Left renal pelvis (tissue), 4 donors: ENCODE measurements at regions not wholly inside any gene's neighbourhood (a gene's known extent, or its start where the extent isn't known, plus 50 kb on each side); places are given as distances from the start of the nearest gene placed in this dataset.
A peak's percentile ranks its signal among the peaks of the same experiment; 100 is the strongest.

Experiments
- DNase-seq, 4 donors: peaks; one replicate each; pipeline ENCODE4 v3.0.0-alpha.2; 2013; ENCODE audit warnings: low read depth in 4 of 4, low spot score in 3 of 4

DNA sequence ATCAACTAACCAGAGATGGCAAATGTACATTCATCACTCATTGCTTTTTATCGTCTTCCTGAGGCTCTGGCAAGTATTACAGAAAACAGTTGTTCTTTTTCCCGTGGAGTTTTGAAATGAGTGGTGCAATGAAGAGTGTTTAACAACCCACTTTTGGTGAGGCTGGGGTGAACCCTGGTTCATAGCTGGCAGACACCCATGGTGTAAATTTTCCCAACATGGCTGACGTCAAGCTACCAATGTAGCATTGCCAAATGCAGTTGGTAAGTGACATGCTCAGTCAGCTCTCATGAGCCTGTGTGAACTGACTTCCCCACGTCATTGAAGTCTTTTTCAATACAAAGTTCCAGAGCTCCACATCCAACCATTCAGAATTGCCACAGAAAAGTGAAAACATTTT is 386.2 kb downstream of the TMEM114 start:
- DNase-seq: no peak

DNA sequence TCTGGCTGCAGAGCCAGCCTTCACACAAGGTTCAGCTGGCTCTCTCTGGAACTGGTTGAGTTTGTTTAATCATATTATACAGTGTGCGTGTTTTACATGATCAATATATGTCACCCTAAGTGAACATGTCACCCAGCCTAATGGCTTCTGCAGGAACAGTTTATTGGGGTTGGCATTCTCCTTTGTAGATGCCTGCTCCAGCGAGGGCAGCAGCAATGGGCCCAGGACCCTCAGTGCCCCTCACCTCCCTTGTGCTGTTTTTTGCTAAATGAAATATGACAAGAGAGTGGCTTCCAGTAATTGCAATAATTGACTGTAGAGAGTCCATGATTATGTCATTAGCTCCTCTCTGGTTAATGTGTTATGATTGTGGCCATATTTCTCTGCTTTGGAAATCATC is 387.2 kb downstream of the TMEM114 start:
- no peak for DNase-seq

DNA sequence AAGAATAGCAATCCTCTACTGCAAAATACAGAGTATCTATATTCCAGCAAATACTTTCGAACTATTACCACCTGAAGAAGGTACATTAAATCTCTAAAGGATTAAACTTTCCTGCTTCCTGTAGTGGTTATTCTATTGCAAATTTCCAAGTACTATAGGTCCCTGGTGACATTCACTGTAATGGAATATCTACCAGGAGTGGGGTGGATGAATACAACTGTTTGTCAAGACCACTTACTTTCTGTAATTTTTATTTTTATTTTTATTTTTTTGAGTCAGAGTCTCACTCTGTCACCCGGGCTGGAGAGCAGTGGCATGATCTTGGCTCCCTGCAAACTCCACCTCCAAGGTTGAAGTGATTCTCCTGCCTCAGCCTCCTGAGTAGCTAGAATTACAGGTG is 389.5 kb downstream of the TMEM114 start:
- DNase-seq: no peak

DNA sequence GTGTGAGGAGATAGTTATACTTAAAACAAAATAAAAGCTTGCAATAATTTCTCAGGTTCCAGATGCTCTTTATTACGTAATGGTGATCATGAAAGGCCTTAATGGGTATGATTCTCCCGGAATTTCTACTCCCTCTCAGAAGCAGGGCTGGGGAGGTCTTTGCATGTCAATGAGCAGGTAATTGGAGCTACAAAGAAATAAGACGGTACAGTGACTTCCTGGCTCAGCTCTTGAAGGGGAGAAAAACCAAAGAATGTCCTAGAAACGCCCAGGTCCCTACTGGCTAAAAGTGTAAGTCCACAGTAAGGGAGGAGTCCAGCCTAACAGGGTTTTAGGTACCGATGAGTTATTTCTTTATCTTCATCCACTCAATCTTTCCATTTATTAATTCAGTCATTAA is 390.9 kb downstream of the TMEM114 start:
- no peak for DNase-seq

DNA sequence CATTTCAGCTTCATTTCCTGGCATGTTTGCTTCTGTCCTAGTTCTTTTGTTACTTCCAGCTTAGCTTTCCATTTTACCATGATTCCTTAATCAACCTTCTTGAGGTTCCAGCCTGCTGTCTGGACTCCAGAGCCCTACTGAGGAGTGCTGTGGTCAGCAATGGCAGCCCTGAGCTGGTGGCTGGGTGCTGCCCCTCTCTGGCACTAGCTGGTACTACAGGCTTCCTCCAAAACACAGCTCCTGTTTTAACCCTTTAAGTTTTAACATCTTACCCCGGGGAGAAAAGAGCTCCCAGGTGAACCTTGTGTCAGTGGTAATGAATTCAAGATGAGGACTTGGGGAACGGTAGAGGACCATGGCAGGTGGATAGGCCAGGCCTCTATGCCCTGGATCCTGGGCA is 395.5 kb downstream of the TMEM114 start:
- no peak for DNase-seq

DNA sequence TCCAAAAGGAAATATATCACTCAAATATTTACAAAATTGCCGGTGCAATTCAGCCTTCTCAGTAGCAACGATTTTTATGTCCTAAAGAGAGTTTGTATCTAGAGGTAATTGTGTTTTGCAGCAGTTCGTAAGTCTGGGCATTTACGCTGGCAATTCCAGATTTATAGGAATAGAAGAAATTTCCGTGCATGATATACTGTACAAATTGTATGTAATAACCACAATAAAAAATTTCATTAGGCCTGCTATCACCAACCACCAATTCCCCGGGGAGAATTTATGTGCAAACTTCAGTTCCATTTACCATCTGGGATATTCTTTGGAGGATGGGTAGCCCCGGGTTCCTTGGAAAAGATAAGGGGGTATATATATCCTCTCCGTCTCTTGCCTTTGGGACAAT is 401.5 kb downstream of the TMEM114 start:
- DNase-seq: no peak

DNA sequence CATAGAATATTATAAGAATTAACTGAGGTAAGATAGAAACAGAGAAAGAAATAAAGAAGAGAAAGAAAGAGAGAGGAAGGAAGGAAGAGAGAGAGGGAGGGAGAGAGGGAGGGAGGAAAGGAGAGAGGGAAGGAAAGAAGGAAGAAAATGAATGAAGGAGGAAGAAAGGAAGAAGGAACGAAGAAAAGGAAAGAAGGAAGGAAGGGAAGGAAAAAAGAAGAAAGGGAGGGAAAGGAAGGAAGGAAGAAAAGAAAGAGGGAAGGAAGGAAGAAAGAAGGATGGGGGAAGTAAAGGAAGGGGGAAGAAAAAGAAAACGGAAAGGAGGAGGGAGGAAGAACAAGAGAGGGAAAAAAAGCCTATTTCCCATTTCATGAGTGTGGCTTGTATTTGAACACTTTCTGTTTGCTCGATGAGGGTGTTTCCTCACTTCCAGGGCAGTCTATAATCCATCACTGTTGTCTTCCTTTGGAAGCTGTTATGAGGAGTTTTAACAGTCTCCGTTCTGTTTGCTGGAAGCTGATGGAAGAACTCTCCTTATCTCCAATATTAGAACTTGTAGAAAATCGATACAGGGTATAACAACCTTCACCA is 402.4 kb downstream of the TMEM114 start:
- DNase-seq: no peak

DNA sequence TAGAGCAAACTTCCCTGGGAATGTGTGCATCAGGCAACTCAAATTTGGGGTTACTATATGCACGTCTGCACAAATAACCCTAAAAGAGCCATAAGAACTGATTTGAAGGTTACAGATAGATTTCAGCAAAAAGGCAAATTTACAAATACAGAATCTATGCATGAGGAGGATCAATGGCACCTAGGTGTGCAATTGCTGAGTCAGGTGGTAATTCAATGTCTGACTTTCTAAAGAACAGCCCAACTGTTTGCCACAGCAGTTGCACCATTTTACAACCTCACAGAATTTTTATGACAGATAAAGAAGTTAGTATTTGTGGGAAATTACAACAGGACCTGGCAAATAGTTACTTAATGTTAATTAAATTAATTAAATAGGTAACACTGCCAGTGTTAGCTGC is 405.5 kb downstream of the TMEM114 start:
- no peak for DNase-seq

DNA sequence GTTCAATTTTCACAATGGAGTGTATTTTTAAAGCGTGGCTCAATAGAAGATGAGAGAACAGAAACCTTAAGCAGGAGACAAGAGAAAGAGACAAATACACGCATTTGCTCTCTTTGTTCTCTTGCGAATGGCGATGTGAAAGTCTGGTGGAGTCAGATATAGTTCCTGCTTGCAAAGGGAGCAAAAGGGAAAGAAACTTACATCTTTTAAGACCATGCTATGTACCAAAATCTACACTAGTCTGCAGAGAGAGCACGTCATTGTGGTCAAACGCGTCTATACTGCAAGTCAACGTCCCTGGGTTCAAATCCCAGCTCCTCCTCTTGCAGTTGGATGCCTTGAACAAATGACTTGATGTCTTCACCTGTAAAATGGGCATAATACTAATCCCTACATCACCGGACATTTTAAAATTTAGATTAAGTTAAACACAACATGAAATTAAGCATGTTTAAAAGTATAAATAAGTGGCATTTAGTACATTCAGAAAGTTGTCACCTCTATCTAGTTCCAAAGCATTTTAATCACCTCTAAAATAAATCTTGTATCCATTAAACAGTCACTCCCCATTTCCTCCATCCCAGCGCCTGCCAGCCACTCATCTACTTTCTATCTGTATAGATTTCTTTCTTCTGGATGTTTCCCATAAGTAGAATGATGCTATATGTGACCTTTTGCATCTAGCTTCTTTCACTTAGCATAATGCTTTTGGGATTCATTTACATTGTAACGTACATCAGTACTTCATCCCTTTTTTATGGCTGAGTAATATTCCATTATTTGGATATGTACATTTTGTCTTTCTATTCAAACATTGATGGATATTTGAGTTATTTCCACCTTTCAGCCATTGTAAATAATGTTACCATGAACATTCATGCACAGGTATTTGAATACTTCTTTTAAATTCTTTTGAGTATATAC is 406.9 kb downstream of the TMEM114 start:
- no peak for DNase-seq

DNA sequence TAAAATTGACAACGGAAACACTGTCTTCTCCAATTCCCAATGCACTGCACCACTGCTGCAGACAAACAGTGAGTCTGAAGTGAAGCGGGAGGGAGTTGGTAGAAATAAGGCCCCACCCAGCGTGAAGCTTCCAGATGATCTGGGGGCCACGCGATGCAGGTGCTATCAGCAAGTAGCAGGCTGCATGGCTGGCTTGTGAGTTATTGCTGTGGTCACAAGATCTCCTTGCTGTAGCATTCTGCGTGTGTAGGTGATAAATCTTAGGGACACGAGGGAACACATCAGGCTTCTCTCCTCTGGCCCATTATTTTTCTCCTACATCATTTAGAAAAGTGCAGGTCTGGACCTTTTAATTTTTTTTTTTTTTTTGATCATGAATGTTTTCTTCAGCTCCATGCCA is 407.6 kb downstream of the TMEM114 start:
- peak in 3 of 4 donors; percentile 3 to 18 (median 4) for DNase-seq

DNA sequence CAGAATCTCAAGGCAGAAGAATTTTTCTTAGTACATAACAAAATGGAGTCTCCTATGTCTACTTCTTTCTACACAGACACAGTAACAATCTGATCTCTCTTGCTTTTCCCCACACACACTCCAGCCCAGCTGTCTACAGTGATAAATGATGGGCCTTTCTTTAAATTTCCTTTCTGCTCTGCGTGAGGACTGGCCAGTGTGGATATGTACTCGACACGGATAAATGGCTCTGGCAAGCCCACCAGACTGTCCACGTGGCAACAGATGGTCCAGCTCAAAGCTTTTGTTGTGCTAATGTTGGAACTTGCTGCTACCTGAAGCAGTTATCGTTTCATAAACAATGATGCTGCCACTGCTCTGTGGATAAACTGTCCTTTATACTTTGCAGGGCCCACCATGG is 410.7 kb downstream of the TMEM114 start:
- DNase-seq: peak in 1 of 4 donors; percentile 4

DNA sequence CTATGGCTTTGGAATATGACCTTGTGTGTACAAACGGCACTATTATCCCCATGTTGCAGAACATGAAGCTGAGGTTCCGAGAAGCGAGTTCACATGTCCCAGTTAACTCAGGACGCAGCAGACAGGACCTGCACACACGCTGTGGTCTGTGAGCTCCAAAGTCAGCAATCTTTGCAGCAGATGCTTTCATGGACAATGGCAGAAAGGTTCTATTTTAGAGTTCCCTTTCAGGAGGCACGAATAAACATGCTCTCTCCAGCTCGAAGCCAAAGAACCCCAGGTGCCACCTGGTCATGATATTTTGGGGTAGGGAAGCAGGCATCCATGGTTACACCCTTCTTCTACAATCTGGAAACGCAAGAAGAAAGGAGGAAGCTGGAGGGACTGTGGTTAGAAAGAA is 412.0 kb downstream of the TMEM114 start:
- DNase-seq: no peak

DNA sequence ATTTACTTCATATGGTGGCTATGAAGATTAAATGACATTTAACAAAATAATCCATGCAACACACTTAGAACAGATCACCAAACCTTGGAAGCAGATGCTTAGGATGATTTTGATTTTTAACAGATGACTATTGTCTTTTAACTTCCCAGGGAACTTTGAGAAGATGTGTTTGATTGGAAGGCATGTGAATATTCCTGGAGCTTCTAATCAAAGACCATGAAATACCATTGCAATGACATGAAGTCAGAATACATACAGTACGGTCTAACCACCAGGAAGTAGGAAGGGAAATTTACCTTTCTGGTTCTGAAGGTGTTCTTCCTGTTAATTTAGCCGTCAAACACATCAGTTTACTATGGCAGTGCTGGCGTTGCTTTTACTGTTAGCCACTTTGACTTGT is 414.9 kb downstream of the TMEM114 start:
- no peak for DNase-seq

DNA sequence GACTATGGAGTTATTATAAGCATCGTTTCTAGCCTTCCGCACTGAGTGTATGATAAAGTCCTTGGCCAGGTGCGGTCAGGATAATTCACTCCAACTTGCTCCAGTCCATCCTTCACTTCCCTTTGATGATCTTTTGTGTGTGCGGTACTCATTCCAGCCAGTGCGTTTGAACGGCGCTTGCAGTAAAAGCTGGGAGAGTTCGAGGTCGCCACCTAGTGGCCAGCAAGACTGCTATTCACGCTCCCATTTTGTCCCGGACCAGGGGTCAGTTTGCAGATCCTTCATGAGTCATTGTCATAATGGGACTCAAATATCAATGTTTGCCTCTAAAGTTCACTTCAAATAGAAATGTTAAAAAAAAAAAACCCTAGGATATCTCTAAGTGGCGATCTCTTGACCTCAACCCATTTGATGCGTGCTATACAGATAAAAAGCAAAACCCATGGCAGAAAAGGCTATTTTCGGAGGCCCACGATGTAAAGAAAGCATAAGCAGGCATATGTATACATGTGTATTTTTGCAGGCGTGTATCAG is 417.1 kb downstream of the TMEM114 start:
- DNase-seq: peak; percentile 23 to 72 (median 59)

DNA sequence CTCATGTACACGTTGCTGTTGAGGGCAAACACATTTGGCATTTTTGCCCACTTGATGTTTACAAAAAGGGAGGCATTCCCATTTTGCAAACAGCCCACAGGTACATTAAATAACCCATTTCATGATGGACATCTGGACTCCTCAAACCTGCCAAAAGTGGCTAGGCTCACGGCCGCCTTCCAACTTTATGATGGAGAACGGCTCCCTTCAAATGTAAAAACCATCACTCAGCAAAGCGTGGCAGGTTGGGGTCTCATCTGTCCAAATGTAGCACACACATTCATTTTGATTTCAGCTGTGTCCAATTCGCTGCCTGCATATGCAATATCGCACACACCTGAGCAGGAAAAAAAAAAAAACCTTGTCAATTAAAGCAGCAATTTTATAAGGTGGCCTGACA is 417.8 kb downstream of the TMEM114 start:
- DNase-seq: no peak

DNA sequence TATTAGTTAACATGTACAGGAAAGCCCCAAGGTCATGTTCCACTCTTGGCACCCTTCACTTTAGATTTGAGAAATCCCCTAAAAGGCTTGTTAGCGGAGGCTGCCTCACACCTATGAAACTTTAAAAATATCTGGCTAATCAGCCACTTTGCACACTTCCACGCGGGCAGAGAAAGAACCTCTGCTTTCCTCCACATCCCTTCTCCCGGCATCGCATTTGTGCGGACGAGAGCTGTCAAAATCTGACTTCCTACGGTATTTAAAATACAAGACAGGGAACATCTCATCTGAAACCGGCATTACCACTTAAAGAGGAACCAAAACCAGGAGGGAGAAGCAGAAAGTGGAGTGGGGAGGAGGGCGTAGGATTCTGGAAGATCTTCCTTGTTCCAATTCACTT is 422.3 kb downstream of the TMEM114 start:
- no peak for DNase-seq

DNA sequence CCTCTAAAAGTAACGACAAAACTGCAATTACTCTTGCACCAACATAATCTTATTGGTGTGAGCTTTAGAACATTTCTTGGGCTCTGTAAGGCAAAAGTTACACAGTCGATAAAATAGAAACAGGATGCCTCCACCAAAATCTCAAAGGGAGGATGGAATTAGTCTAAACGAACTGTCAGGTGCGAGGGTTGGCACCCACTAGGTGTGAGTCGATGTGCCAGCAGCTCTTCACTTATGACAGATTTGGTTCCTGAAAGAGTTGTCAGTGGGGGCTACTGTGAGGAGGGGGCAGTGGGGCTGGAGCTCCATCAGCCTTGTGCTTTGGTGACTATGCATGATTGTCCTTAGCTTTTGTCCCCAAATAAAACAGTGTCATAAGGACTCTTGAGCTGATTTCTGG is 422.9 kb downstream of the TMEM114 start:
- no peak for DNase-seq

DNA sequence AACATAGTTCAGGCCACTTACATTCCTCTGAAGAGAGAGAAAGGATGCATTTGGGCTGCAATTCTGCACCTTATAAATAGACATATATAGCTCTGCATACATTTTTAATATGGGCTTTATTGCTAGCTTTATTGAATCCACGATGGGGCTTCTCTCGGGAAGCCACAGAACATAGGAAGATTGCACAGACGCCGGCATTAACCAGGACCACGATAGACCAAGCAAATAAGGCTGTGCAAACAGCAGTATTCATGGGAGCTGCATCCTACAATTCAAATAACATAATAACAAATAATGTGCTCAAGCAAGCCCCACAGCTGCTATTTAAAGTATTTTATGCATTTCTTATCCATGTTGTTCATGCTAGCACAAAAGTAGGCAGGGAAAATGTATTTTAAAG is 432.3 kb downstream of the TMEM114 start:
- DNase-seq: no peak

DNA sequence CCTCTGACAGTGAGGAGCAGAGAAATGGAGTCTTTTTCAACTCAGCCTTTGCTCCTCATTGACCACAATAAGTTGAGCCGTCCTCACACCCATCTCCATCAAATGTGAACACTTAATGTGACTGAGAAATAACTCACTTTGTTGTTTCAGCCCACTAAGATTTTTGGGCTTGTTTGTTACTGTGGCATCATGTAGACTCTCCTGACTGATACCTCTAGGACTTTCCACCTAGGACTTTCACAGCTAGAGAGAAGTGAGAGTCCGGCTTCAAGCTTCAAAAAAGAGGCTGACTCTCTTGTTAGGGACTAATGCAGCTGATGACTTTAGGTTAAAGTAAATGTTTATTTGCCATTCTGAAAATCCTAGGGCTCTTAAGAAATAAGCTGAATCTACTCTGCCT is 435.0 kb downstream of the TMEM114 start:
- DNase-seq: no peak

DNA sequence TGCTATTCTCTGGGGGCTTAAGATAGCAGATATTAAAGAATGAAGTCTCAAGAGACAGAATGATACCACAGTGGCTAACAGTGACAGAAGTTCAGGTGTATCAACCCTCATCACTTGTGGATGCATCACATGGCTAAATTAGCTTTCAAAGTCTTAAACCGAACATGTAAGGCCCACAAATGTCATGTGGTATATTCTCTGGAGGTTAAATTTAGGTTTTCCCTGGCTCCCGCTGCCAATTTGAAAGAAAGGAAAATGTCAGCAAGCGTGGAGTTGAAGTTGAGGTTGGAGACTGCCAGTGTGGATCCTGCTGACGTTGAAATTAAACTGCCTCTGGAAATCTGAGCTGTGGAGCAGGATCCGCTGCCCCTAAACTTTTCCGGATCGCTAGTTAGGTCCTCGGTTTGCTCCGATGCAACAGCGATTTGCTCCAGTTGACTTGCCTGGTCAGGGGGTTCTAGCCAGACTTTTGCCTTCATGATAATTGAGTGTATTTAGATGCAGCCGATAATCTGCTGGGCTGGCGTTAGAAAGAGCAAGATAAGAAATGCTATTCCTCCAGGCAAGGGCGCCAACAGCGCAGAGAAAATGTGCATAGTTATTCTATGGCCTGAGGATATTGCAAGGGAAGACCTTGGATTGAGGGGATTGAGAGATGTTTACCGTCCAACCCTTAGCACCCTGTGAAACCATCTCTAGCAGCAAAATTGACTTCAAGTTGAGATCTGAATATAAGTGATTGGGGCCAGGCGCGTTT is 443.9 kb downstream of the TMEM114 start:
- no peak for DNase-seq

DNA sequence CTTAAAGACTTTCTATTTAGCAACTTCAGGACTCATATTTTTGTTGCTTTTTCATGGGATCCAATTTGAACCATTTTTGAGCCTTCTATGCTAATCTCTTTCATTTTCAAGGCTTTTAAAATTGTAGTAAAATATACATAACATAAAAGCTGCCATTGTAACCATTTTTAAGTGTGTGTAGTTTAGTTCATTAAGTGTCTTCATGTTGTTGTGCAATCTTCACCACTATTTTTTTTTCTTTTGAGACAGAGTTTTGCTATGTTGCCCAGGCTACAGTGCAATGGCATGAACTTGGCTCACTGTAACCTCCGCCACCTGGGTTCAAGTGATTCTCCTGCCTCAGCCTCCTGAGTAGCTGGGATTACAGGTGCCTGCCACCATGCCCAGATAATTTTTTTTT is 451.6 kb downstream of the TMEM114 start:
- no peak for DNase-seq
